NCI-H1048 (cell line): ENCODE measurements at regions not wholly inside any gene's neighbourhood (a gene's known extent, or its start where the extent isn't known, plus 50 kb on each side); places are given as distances from the start of the nearest gene placed in this dataset.

ENCODE experiments used
- DNase-seq: peaks from one replicate; lab custom pipeline; 2025; lab: John Stamatoyannopoulos, UW

DNA sequence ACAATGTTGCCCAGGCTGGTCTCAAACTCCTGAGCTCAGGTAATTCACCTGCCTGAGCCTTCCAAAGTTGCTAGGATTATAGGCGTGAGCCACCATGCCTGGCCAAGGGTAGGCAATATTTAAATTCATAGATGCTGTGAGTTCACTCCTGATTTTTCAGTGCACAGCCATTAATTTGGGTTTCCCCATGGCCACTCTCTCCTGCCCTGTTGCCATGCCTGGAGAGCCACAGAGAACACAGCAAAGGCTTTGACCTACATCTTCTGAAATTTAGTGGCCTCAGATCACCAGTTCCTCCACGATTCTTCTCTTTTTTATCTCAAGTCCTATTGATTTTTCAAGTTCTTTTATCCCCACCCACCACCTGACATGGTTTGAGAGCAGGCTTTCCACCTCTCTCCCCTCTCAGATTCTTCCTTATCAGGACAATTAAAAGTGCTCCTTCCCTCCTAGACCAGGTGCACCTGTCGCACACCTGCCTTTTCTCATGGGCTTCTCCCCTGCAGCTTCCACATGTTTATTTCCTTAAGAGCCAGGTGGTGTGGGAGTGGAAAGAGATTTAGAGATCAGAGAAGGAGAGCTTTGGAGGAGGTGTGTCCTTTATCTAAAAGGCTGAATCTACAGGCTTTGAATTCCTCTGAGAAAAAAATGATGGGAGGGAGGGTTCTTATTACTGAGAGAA, 123.8 kb downstream of the ADRA2A start:
- DNase-seq: no peak

DNA sequence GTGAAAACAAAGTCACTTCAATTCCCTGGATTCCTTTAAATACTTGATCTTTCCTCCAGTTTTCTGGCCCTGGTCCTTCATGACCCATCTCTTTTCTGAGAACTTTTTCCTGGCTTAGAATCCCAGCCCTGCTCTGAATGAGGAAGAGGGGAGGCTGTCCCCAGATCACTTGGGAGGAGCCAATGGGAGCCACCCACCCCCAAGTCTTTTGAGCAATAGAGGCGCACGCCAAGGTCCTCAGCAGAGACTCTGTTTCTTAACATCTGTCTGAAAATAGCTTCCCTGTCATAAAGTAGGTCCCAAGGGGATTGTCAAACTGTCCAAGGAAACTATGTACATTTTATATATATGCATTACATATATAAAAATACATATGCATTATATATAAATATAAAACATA, 126.8 kb downstream of the ADRA2A start:
- no peak for DNase-seq

DNA sequence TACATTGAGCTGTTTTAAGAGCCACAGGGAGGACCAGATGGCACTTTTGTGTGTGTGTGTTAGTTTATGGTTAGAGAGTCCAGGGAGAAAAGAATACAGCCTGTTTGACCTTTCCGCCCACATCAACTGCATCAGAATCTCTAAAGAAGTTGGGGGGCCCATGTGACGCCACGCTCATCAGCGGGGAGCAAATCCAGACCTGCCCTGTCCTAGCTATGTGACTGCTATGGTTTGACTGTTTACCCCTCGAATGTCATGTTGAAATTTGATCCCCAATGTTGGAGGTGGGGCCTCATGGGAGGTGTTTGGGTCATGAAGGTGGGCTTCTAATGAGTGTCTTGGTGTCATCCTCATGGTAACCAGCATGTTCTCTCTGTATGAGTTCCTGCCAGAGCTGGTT, 128.0 kb downstream of the ADRA2A start:
- no peak for DNase-seq

DNA sequence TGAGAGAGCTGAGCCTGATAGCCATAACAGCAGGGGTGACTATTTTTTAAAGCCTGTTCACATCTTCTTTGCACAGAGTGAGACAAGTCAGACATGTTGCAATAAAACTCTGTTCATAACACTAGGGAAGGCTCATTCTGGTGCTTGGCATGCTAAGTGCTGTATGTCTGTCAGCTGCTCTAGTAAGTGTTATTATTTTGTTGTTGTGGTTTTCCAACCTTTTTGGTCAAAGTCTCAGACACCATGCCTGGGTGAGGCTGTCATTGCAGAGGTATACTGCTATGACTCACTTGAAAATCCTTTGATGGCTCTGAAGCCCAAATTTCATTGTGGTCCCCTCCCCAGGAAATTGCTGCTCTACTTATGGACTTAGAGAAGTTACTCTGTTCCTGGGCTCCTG, 129.7 kb downstream of the ADRA2A start:
- no peak for DNase-seq

- no peak for DNase-seq
Observed at GRCh38 chr10:111207500-111207899, 130.7 kb downstream of the ADRA2A start.

DNA sequence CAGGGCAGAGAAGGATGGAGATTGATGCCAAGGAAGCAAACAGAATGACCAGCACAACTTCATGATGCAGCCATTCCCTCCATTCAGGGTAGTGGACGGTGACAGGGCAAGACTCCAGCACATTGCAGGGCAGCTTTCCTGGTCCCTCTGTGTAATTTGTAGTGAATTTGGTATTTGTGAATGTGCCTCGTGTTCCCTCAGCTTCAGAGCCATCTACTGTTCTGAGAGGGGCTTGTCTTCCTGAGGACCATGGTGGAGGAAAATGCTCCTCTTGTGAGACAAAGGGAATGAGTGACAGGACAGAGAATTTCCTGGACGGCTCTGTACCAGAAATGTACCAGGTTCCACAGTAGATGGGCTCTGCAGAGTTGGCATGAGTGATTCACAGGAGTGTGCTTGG, 132.1 kb downstream of the ADRA2A start:
- no peak for DNase-seq

DNA sequence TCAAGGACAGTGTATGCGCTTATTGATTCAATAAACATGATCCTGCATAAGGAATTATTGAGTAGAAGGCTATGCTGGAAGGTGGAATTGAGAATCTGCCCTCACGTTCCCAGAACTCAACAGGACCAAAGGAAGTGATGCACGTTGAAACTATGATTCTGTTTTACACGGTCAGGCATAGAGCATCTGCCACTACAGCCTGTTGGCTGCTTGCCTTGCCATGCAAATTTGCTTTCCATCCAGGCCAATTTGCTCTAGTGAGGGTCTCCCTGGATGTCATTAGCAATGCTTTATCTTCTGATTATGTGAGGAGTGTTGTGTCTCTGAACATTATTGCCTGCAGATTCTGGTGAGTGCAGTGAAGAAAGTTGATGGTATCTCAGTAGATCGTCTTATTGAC, 132.9 kb downstream of the ADRA2A start:
- no peak for DNase-seq

DNA sequence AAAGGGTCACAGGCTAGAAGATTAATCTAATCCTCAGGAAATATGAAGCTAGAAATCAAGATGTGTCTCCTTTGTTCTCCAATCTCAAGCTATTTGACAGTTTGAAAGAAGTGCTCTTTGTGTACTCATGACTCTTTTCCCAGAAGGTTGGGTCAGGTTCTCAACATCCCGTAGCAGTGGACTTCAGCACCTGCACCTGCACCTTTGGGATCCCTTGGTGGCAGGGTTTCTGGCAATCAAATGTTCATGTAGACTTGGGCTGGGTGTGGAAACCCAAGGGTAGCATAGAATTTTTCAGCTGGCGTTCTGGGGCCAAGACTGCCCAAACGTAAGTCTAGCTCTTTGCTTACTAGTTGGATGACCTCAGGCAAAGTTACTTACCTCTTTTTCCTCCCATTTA, 134.4 kb downstream of the ADRA2A start:
- no peak for DNase-seq

- no peak for DNase-seq
Observed at GRCh38 chr10:111211706-111212105, 134.9 kb downstream of the ADRA2A start.

GRCh38 chr10:111221682-111222480, 145.1 kb downstream of the ADRA2A start:
- DNase-seq: no peak

- no peak for DNase-seq
Observed at GRCh38 chr10:111222961-111223360, 146.1 kb downstream of the ADRA2A start.

DNA sequence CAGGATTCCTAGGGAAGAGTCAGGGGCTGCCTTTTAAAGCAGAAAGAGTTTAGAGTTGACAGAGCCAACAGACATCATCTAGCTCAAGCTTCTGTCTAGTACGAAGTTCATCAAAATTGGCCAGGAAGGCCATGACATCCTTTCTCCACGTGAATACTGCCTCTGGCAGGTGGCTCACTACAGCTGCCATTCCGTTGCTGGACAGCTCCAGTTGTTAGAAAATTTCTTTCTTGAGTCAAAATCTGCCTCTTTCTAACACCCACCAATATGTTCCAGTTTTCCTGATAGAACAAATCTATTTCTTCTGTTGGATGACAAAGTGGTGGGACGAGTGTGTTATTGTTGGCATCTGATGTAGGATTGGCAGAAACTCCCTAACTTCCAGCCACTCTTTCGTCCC, 154.9 kb downstream of the ADRA2A start:
- DNase-seq: no peak

DNA sequence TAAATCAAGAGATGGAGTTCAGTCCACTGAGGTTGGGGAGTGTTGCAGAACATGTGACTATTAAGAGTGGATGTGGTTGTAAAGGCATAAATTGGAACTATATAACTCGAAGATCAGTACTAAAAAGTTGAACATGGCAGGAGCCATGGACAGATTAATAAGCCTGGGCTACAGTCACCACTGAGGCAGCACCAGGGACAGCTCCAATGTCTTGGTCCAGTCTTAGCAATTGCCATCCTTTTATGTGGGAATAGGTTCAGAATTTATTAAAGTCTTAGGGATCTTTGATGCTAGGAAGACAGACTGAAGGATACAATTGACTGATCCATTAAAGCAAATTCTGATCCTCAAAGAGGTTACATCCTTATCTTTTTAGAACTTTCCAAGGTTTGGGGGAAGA, 156.6 kb downstream of the ADRA2A start:
- no peak for DNase-seq

DNA sequence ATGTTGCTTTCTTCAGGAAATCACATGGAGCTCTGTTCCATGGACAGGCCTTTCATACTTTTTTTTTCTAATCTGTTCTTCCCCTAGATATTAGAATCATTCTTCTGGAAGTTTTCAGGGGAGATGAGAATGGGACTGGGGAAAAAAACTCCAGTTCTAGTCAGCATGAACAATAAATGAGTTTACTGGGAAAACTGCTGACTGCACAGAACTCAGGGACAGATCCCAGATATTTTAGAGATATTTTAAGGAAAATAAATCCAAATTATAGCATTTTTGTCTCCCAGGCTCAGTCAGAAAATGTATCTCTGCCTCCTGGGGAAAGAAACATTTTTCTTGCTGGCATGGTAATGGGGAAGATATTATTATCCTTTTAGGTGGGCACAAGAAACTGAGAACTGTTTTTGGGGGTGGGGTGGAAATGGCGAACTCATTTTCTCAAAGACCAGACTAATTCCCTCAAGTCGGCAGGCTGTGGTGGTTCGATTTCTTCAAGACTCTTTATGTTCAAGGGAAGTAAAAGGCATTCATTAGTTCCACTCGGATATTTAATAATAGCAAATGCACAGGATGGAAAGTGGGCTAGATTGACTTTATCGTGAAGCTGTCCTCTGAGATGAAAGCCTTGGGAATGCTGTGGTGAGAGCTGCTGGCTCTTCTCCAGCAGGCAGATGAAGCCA, 157.5 kb downstream of the ADRA2A start:
- DNase-seq: no peak

DNA sequence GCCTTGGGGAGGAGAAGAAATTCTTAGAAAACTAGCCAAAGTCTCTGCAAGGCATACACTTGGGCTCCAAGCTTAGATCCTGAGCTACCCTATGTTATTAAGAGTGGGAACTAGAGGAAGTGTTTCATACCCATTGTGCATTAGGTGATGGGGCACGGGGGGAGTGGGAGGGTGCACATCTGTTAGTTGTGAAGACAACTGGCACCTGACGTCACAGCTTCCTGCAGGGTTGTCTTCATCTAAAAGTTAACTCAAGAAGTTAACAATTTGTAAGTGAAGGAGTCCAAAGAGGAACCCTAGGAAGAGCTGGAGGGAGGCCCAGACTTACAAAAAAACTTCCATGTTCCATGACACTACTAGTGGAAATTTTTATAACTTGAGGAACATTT, 158.1 kb downstream of the ADRA2A start:
- DNase-seq: no peak

- DNase-seq: no peak
Observed at GRCh38 chr10:111240348-111240747, 163.5 kb downstream of the ADRA2A start.

DNA sequence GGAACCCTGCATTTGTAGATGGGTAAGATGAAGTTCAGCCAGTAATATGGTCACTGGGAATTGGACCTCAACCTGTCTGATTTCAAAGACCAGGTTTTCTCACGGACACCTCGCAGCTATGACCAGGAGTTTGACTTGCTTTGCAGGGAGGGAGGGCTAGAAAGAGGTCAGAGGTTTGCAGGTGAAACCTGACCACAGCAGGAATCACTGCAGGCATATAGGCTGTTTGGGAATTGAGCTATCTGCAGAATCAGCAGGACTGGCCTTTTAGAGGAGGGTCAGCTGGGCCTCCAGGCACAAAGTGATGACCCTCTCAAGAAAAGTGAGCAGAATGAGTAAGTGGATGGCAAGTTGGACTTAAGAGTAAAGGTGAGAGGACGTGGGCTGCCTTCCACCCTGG, 166.3 kb downstream of the ADRA2A start:
- DNase-seq: no peak

GRCh38 chr10:111246136-111246535, 169.3 kb downstream of the ADRA2A start:
- no peak for DNase-seq

DNA sequence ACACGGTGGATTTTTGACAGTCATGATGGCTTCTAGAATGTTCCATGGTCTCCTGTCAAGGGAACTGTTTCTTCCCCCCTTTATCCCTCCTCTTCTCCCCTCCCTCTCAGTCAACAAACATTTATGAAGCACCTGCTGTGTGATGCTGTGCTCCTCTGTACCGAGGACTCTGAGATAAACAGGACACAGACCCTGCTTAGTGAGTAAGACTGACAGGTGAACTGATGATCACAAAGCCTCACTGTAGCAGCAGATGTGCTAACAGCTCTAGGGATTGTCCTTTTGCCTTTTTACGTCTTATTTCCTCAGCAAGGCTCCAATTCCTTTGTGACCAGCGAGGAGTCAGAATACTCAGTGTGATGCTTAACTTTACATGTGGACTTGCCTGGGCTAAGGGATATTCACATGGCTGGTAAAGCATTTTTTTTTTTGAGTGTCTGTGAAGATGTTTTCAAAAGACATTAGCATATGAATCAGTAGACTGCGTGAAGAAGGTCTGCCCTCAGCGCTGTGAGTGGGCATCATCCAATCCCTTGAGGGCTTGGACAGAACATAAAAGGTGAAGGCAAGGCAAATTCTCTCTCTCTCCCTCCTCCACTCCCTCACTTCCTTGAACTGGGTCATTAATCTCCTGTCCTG, 170.1 kb downstream of the ADRA2A start:
- DNase-seq: no peak

DNA sequence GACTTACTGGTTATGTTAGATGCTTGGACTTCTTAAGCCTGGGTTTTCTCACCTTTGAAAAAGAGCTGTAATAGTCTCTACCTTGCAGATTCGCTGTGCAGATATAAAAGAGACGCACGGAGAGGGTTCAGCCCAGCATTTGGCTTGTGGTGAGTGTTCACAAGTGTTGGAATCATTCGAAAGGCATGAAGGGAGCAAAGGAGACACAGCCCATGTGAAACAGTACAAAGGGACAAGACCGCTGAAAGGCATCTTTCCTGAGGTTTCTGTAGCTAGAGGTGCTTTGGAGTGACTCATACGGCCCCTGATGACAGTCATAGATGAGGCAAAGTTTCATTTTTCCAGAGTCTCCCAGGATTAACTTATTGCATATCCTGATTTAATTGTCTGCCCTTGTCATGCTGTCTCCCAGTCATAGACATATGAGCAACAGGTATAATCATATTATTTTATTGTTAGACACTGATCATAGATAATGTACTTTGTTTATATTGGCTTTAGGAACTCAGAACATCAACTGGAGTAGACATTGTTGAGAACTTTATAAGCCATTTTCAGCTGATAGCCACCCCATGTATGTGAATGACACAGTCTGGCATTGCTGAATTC, 171.1 kb downstream of the ADRA2A start:
- no peak for DNase-seq

- DNase-seq: no peak
Observed at GRCh38 chr10:111249925-111250324, 173.1 kb downstream of the ADRA2A start.

DNA sequence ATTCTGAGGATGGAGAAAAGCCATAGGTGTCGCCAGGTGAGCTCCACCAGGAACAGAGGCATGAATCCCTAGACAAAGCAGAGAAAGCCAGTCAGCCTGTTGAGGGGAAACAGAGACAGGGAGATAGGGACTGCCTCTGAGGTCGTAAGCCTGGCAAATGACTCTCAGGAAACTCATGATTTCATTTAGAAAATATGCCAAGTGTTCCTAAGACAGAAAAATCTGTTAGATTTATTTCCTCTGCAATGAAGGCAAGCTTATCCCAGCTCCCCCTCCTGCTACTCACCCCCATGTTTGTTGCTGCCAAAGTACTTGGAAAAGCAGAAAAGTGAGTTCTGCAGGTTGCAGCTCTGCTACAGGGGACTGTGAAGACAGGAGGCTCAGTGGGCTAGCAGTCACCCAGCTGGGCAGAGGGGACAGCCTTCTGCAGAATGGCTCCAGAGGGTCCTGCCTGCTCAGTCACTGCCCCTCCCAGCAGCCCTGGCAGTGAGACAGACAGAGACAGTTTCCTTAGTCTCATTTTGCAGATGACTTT, 184.3 kb downstream of the ADRA2A start:
- no peak for DNase-seq
